Urothelium cell line (cell line): ENCODE measurements at regions not wholly inside any gene's neighbourhood (a gene's known extent, or its start where the extent isn't known, plus 50 kb on each side); places are given as distances from the start of the nearest gene placed in this dataset.
A peak's percentile ranks its signal among the peaks of the same experiment; 100 is the strongest.

ENCODE experiments used
- DNase-seq: peaks from one replicate; pipeline ENCODE4 v3.0.0; 2011; ENCODE audit warnings: low spot score, mixed read lengths
- FAIRE-seq: peaks from 2 replicates; lab custom pipeline; 2011; peaks lifted over from hg19 to GRCh38; lab: Jason Lieb, UNC

DNA sequence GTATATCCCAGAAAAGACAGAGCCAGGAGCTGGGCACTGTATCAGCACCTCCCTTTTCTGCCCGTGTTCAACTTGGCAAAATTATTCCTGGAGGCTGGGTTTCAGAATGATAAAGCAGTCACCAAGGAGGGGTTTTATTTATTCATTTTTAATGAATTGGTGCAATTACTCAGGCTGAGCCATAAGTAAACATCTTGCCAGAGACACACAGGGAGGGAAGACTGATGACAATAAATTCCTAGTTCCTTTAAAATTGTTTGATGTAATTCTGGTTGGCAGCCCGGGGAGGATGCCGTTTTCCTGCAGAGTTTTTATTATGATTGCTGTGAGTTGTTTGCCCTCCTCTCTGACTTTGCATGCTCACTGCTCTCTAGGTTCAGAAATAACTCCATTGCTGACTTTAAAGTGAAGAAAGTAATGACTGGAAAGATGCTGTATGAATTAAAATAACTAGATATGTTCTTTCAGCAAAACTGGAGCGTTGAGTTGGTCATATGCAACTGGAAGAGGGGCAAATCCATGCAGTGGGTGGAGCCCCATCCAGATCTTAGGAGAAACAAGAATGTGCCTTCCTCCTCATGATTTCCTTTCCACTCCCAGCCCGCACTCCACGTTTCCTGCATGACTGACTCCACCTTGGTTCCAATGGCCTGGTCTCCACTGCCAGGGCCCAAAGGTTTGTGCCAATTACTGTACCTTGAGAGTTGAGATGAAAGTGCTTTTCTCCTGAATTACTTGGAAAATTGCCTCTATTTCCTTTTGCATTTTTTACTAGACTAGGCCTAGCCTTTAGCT lies 182.1 kb downstream of the RFC3 start:
- FAIRE-seq = no peak
- no peak for DNase-seq

- DNase-seq = no peak
- FAIRE-seq = no peak
These were observed 183.0 kb downstream of the RFC3 start for GRCh38 chr13:34000955-34001354.

- DNase-seq = no peak
- FAIRE-seq = no peak
These were observed 183.4 kb downstream of the RFC3 start for GRCh38 chr13:34001389-34001788.

DNA sequence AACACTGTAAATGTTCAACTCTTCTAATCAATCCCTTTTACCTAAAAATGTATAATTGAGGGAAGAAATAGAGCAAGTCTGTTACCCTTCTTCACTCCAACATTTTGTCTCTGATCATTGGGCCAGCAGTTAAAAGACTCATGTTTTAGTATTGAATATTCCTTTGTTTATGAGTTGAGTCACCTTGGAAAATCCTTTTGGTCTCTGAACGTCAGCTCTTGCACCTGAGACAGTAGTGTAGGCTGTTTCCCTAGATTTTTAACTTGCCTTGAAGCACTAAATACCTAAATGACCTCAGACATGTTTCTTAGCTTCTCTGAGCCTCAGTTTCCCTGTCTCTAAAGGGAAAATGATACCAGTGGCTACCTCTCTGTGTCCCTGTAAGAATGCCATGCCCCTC lies 184.2 kb downstream of the RFC3 start:
- no peak for FAIRE-seq

GRCh38 chr13:34002924-34003323 lies 185.0 kb downstream of the RFC3 start:
- no peak for FAIRE-seq
- no peak for DNase-seq

More for the DNA sequence above, 184.2 kb downstream of the RFC3 start:
- DNase-seq = no peak

DNA sequence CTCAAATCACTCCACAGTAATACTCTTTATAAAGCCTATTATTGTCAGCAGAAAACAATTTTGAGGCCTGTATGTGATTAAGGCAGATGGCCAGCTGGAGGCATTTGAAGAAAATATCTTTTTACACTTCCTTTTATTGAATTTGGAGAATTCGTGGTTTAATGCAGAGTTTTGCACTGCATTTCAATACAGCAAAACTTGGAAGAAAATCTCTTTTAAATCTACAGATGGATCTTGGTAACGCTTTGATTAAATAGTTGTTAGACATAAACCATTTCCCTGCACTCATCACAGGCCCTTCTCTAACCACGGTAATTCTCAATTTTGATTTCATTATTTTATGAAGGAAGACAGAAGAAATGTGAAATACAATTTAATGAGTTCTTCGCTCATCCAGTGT lies 185.7 kb downstream of the RFC3 start:
- FAIRE-seq = no peak
- DNase-seq = no peak

- FAIRE-seq (no peak), DNase-seq (peak; percentile 24)
These were observed 186.7 kb downstream of the RFC3 start for GRCh38 chr13:34004676-34005075.

GRCh38 chr13:34006011-34006410 lies 188.1 kb downstream of the RFC3 start:
- FAIRE-seq = no peak
- no peak for DNase-seq

- FAIRE-seq = no peak
- DNase-seq = no peak
These were observed 193.7 kb downstream of the RFC3 start for GRCh38 chr13:34011552-34012085.

GRCh38 chr13:34012382-34012781 lies 194.4 kb downstream of the RFC3 start:
- DNase-seq = no peak
- no peak for FAIRE-seq

GRCh38 chr13:34013061-34013460 lies 195.1 kb downstream of the RFC3 start:
- DNase-seq (no peak), FAIRE-seq (no peak)

DNA sequence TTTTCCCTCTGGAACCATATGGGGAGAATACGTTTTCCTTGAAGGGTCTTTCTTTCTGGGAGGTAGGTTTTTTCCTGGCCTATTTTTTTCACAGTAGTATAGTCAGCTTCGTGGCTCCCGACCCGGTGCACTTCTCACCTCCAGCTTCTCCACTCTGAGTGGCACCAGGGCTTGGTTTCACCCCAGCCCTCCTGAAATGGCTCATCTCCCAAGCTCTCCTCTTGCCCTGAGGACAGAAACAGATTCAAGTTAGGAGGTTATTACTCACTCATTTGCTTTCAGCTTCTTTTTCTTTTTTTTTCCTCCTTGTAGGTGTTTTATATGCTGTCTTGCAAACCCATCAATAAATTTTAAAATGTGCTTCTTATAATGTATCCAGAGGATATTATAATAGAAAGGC lies 199.3 kb downstream of the RFC3 start:
- FAIRE-seq (no peak), DNase-seq (no peak)

- DNase-seq (peak; percentile 9), FAIRE-seq (no peak)
These were observed 201.9 kb downstream of the RFC3 start for GRCh38 chr13:34019870-34020269.

DNA sequence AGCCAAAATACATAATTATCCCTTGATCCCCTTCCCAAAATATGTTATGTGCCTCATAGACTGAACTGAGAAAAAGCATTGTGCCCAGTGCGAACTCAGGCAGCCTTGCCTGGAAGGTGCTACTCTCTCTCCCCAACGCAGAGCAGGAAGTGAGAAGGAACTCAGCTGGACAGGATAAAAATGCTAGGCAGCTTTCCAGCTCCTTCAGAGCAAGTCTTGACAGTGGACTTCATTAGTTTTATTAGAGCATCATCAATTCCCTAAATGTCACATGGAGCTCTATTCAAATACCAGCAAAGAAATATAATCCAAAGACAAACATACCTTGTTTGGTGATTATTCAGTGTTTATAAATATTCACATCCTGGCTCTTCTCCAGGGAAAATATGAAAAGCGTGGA lies 202.4 kb downstream of the RFC3 start:
- DNase-seq (no peak), FAIRE-seq (no peak)

DNA sequence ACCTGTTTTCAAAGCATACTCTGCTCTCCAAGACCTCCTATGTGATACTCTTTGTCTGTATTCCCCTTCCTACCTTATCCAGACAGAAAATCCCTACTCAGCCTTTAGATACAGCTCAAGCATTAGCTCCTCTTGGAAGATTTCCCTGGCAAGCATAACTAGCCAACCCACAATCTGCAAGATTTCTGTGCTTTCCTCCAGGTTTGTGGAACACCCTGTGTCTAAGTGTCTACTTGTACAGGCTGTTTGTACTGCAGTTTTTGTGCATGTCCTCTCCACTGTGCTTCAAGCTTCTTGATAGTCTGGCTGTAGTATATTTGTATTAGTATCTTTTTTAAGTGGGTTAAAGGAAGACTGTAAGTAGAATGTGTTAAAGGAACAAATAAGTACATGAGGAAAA lies 203.7 kb downstream of the RFC3 start:
- DNase-seq = no peak
- FAIRE-seq = no peak

DNA sequence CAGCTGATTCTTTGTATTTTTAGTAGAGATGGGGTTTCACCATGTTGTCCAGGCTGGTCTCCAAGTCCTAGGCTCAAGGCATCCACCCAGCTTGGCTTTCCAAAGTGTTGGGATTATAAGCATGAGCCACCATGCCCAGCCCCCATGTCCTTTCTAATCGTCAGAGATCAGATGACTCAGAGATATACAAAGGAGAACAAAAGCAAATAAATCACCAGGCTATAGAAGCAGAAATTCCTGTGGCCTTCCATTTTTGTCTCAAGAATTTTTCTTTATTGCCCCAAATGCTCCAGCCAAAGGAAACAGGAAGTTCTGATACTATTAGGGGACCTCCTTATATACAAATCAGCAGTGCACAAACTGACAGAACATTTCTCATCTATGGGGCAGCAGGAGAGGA lies 207.8 kb downstream of the RFC3 start:
- DNase-seq (peak; percentile 15), FAIRE-seq (no peak)

GRCh38 chr13:34026308-34026707 lies 208.4 kb downstream of the RFC3 start:
- no peak for FAIRE-seq
- DNase-seq = no peak

DNA sequence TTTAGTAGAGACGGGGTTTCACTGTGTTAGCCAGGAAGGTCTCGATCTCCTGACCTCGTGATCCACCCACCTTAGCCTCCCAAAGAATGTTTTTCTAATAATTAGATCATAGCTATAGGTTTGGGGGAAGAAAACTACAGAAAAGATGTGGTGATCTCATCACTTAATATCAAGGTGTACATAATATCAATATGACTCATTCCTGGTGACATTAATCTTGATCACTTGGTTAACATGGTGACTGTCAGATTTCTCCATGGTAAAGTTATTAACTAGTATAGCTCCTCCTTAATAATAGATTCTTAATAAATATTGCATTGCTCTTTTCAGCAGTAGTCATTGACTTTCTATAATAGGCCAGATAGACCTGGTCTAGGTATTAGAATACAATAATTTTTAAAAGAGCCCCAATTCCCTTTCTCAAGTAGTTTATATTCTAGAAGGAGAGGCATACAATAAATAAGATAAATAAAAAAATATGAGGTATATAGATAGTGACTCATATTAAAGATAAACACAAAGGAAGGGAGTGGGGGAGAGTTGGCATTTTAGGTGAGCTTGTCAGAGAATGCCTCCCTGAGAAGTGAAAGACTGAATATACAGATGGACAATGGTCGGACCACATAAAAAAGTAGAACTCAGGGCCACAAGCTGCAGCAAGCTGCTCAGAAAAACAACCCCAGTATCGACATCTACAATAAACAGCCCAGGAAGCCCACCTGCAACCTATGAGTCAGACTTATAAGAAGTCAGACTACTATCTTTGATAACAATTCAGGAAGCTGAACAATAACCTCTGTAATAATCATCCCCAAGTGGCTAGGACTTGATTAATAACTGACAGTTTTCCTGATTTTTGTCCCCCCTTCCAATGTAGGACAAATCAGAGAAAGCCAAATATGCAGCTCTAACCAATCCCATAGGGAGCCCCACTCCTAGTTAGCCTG lies 210.8 kb downstream of the RFC3 start:
- DNase-seq = no peak
- FAIRE-seq = no peak

GRCh38 chr13:34030782-34031181 lies 212.8 kb downstream of the RFC3 start:
- FAIRE-seq (no peak), DNase-seq (no peak)

DNA sequence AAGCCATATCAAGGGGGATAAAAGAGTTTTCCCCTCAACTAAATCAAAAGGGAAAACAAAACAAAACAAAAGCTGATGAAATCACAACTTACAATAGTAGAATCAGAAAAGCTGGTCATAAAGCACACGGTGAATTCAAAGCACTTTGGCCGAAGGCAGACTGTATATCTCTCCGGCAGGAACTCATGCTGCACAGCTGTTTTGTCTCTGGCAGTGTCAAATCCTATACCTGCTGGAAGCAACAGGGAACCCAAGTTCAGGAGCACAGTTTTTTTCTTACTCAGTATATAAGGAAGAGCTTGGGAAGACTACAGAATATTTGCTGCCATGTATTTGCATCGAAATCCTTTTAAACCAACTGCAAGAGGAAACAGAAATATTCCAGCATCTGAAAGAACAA lies 213.7 kb downstream of the RFC3 start:
- FAIRE-seq = no peak
- no peak for DNase-seq

DNA sequence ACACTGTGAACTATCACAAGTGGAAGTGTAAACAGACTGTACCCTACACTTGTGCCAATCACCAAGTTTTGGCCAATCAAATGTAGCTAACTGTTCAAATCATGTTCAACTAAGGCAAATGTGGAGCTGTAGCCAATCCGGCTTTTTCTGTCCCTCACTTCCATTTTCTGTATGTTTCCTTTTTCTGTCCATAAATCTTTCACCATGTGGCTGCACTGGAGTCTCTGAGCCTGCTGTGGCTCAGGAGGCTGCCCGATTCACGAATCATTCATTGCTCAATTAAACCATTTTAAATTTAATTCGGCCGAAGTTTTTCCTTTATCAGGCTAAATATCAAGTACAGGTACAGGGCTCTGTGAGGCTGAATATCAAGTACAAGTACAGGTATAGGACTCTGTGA lies 216.5 kb downstream of the RFC3 start:
- DNase-seq = no peak
- no peak for FAIRE-seq

DNA sequence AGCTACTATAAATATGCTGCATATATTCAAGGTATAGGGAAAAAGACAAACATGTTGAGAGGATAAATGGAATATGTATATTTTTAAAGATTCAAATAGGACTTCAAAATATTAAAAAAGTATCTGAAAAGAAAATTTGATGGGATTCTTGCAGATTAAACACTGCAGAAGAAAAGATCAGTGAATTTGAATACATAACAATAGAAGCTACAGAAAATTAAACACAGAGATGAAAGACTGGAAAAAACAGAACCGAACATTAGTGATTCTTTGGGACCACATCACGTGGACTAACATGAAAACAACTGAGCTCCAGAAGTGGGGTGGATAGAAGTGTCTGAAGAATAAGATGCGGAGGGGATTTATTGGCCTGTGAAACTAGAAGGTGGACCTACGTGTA lies 217.2 kb downstream of the RFC3 start:
- DNase-seq = no peak
- no peak for FAIRE-seq
